K562 (cell line): ENCODE measurements at regions not wholly inside any gene's neighbourhood (a gene's known extent, or its start where the extent isn't known, plus 50 kb on each side); places are given as distances from the start of the nearest gene placed in this dataset.

Source experiments
- ATAC-seq: fragments of 200-7000 bp; cut with Tn5 transposase; 3 replicates; pipeline ENCODE4 v1.9.1; 2020; ENCODE audit warnings: moderate library complexity
- BruUV-seq: library from RNA; stranded (reverse); fragments of 400-500 nt; replicated peaks from 2 replicates; lab custom pipeline; 2021; lab: Mats Ljungman, UMichigan
- CTCF ChIA-PET: fragments of 300-600 bp; formaldehyde crosslinking; extraction: SDS; loops from one replicate; lab custom pipeline; 2021; ENCODE audit warnings: low intra/inter-chr PET ratio; lab: Yijun Ruan, JAX
- POLR2A ChIA-PET: fragments of 300-600, 350-650 bp; sonication (Branson Sonifier 250); formaldehyde crosslinking; extraction: SDS; loops from one replicate; lab custom pipeline; 2021; ENCODE audit warnings: antibody characterized with exemption, inconsistent platforms; lab: Yijun Ruan, JAX
- DNase-seq, 4 experiments: peaks; one replicate each; pipeline versions ENCODE4 v3.0.0 to v3.0.0-alpha.2; 2011 to 2018; ENCODE audit warnings: low spot score in 3 of 4, mixed read lengths in 3 of 4; ENCODE audit errors: extremely low read depth in 1 of 4
- FAIRE-seq: peaks from 2 replicates; lab custom pipeline; 2011; peaks lifted over from hg19 to GRCh38; lab: Jason Lieb, UNC
- H2AFZ ChIP-seq: 2 replicates; pipeline ENCODE4 v1.6.0; 2011; ENCODE audit warnings: low read depth, low read length, control low read depth, inconsistent platforms
- H3K27ac ChIP-seq: fragments of 200-600 bp; 3 replicates; pipeline ENCODE4 v1.8.0; 2011; ENCODE audit warnings: low read depth, mild to moderate bottlenecking, control low read depth, inconsistent platforms, low read length, moderate library complexity, mixed read lengths; ENCODE audit errors: extremely low read depth
- H3K27me3 ChIP-seq, 2 experiments: fragments of 300-600 bp in 1 of 2; 2 replicates in 1 of 2; 3 replicates in 1 of 2; pipeline versions ENCODE4 v1.6.0 to v1.8.0; 2011; ENCODE audit warnings: inconsistent platforms in 2 of 2, low read length in 2 of 2, mild to moderate bottlenecking in 1 of 2, mixed read lengths in 1 of 2, moderate library complexity in 1 of 2; ENCODE audit not compliant: control insufficient read depth in 2 of 2, insufficient read depth in 2 of 2
- H3K36me3 ChIP-seq: fragments of 300-600 bp; 3 replicates; pipeline ENCODE4 v1.8.0; 2011; ENCODE audit warnings: mild to moderate bottlenecking, low read length, inconsistent platforms; ENCODE audit not compliant: control insufficient read depth, insufficient read depth
- H3K4me1 ChIP-seq, 2 experiments: fragments of 200-600 bp in 1 of 2; replicated peaks in 1 of 2; 2 replicates in 1 of 2; 3 replicates in 1 of 2; pipeline versions ENCODE4 v1.5.1 to v1.8.0; 2011; ENCODE audit warnings: inconsistent platforms in 2 of 2, low read length in 2 of 2, mild to moderate bottlenecking in 1 of 2, mixed read lengths in 1 of 2, moderate library complexity in 1 of 2; ENCODE audit not compliant: control insufficient read depth in 2 of 2, insufficient read depth in 2 of 2
- H3K4me2 ChIP-seq: 2 replicates; pipeline ENCODE4 v1.6.1; 2011; ENCODE audit warnings: low read length, control low read depth, inconsistent platforms, mixed read lengths; ENCODE audit not compliant: insufficient read depth
- H3K4me3 ChIP-seq: fragments of 200-600 bp; sonication (generic), shearing (Covaris generic); 2 replicates; pipeline ENCODE4 v1.5.1; 2016; ENCODE audit warnings: control low read depth, inconsistent platforms
- H3K79me2 ChIP-seq: fragments of 200-600 bp; 3 replicates; pipeline ENCODE4 v1.8.0; 2011; ENCODE audit warnings: low read length, inconsistent platforms; ENCODE audit not compliant: control insufficient read depth, insufficient read depth
- H3K9ac ChIP-seq, 2 experiments: 2 replicates each; pipeline versions ENCODE4 v1.6.0 to v1.6.1; 2011; ENCODE audit warnings: low read depth in 2 of 2, low read length in 2 of 2, control low read depth in 1 of 2, inconsistent platforms in 1 of 2, mild to moderate bottlenecking in 1 of 2, mixed read lengths in 1 of 2; ENCODE audit not compliant: insufficient read depth in 1 of 2
- H3K9me1 ChIP-seq: one replicate; pipeline ENCODE4 v1.6.0; 2011; ENCODE audit warnings: inconsistent platforms, mild to moderate bottlenecking, low read length, moderate library complexity; ENCODE audit not compliant: control insufficient read depth, insufficient read depth
- H3K9me3 ChIP-seq: replicated peaks from 2 replicates; pipeline ENCODE4 v1.5.1; 2011; ENCODE audit warnings: low read depth, low read length, inconsistent platforms; ENCODE audit not compliant: control insufficient read depth, insufficient read depth
- H4K20me1 ChIP-seq: replicated peaks from 2 replicates; pipeline ENCODE4 v1.6.1; 2011; ENCODE audit warnings: low read length, inconsistent platforms, mixed read lengths; ENCODE audit not compliant: control insufficient read depth, insufficient read depth
- BACH1 ChIP-seq: fragments of 200-800 bp; sonication (Bioruptor generic); IDR thresholded peaks from 2 replicates; pipeline ENCODE4 v1.6.1; 2016; ENCODE audit warnings: missing genetic modification characterization, missing compliant biosample characterization
- CBX5 ChIP-seq: IDR thresholded peaks from 2 replicates; pipeline ENCODE4 v1.6.1; 2014; ENCODE audit warnings: low read depth, borderline replicate concordance
- CREBBP ChIP-seq: IDR thresholded peaks from one replicate; pipeline ENCODE4 v1.6.1; 2012; ENCODE audit warnings: low read depth, mild to moderate bottlenecking, control low read depth, inconsistent platforms, low read length
- NEUROD1 ChIP-seq: fragments of 150-350 bp; IDR thresholded peaks from 2 replicates; pipeline ENCODE4 v1.6.1; 2014; ENCODE audit warnings: borderline replicate concordance, low read length, low read depth; ENCODE audit not compliant: partially characterized antibody
- SAFB ChIP-seq: fragments of 200-400 bp; formaldehyde crosslinking; IDR thresholded peaks from 2 replicates; pipeline ENCODE4 v1.6.1; 2017; ENCODE audit warnings: low read depth, low read length, borderline replicate concordance
- SAP30 ChIP-seq: fragments of 200-600 bp; sonication (generic); IDR thresholded peaks from 2 replicates; pipeline ENCODE4 v1.6.1; 2012; ENCODE audit warnings: borderline replicate concordance, low read depth, mild to moderate bottlenecking, moderate library complexity, low read length, control low read depth, inconsistent platforms; ENCODE audit not compliant: insufficient read depth, poor library complexity, severe bottlenecking
- SIN3A ChIP-seq, 2 experiments: fragments of 150-350 bp in 1 of 2; IDR thresholded peaks; 2 replicates each; pipeline ENCODE4 v1.6.1; 2011 to 2016; ENCODE audit warnings: borderline replicate concordance in 2 of 2, low read depth in 2 of 2, low read length in 2 of 2, mild to moderate bottlenecking in 2 of 2, moderate library complexity in 2 of 2; ENCODE audit not compliant: control insufficient read depth in 1 of 2
- WGBS: fragments of 100-300 bp; shearing (Covaris generic); methylation state at CpG from one replicate; pipeline ENCODE4 v1.1.6; 2016; ENCODE audit warnings: low coverage, mixed read lengths; ENCODE audit not compliant: insufficient coverage; ENCODE audit errors: missing lambda C conversion rate; 5-methylcytosine and 5-hydroxymethylcytosine counted together
- in situ Hi-C: fragments of 300-500 bp; cut with MboI; formaldehyde crosslinking; loops from 4 replicates; pipeline ENCODE4 v1.15.0; 2018; ENCODE audit warnings: inconsistent platforms, mixed read lengths
- intact Hi-C: fragments of 100-400 bp; cut with micrococcal nuclease; formaldehyde crosslinking; loops from 2 replicates; pipeline ENCODE4 v1.14.2; 2022
- TF ChIP-seq, protein P1 (sequence below): sonication (generic); formaldehyde crosslinking; IDR thresholded peaks from 2 replicates; pipeline ENCODE4 v1.8.0; 2023; ENCODE audit warnings: missing genetic modification reagents, mild to moderate bottlenecking, borderline replicate concordance
- TF ChIP-seq, protein P2 (sequence below): sonication (generic); formaldehyde crosslinking; IDR thresholded peaks from 2 replicates; pipeline ENCODE4 v1.8.1; 2023; ENCODE audit warnings: mild to moderate bottlenecking, missing genetic modification reagents
- TF ChIP-seq, protein P3 (sequence below): fragments of 250-450 bp; sonication (Bioruptor Pico); IDR thresholded peaks from 2 replicates; pipeline ENCODE4 v1.6.1; 2021; ENCODE audit warnings: mild to moderate bottlenecking
- TF ChIP-seq, protein P4 (sequence below): fragments of 250-450 bp; sonication (Bioruptor Pico); IDR thresholded peaks from 2 replicates; pipeline ENCODE4 v1.5.0; 2020; ENCODE audit warnings: mild to moderate bottlenecking

DNA sequence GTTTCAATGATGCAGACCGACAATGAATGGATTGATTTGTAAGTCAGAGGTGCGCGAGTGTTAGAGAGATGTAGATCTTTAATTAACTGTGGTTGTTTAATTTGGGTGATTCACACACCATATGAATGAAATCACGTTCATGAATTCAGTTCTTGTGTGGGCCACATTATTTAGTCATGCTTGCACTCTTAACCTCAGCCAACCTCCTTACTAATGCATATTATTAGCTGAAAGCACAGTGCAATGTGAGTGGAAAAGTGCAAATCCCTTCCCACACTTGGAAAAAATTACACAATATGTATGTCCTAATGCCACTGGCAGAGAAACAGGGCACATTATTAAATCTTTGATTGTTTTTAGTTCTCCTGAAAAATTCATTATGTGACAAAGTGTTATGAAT lies 512.5 kb downstream of the BCKDHB start (continued):
- TF ChIP-seq, protein P1, sequence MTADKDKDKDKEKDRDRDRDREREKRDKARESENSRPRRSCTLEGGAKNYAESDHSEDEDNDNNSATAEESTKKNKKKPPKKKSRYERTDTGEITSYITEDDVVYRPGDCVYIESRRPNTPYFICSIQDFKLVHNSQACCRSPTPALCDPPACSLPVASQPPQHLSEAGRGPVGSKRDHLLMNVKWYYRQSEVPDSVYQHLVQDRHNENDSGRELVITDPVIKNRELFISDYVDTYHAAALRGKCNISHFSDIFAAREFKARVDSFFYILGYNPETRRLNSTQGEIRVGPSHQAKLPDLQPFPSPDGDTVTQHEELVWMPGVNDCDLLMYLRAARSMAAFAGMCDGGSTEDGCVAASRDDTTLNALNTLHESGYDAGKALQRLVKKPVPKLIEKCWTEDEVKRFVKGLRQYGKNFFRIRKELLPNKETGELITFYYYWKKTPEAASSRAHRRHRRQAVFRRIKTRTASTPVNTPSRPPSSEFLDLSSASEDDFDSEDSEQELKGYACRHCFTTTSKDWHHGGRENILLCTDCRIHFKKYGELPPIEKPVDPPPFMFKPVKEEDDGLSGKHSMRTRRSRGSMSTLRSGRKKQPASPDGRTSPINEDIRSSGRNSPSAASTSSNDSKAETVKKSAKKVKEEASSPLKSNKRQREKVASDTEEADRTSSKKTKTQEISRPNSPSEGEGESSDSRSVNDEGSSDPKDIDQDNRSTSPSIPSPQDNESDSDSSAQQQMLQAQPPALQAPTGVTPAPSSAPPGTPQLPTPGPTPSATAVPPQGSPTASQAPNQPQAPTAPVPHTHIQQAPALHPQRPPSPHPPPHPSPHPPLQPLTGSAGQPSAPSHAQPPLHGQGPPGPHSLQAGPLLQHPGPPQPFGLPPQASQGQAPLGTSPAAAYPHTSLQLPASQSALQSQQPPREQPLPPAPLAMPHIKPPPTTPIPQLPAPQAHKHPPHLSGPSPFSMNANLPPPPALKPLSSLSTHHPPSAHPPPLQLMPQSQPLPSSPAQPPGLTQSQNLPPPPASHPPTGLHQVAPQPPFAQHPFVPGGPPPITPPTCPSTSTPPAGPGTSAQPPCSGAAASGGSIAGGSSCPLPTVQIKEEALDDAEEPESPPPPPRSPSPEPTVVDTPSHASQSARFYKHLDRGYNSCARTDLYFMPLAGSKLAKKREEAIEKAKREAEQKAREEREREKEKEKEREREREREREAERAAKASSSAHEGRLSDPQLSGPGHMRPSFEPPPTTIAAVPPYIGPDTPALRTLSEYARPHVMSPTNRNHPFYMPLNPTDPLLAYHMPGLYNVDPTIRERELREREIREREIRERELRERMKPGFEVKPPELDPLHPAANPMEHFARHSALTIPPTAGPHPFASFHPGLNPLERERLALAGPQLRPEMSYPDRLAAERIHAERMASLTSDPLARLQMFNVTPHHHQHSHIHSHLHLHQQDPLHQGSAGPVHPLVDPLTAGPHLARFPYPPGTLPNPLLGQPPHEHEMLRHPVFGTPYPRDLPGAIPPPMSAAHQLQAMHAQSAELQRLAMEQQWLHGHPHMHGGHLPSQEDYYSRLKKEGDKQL (CRISPR knock-in tag) = no peak

DNA sequence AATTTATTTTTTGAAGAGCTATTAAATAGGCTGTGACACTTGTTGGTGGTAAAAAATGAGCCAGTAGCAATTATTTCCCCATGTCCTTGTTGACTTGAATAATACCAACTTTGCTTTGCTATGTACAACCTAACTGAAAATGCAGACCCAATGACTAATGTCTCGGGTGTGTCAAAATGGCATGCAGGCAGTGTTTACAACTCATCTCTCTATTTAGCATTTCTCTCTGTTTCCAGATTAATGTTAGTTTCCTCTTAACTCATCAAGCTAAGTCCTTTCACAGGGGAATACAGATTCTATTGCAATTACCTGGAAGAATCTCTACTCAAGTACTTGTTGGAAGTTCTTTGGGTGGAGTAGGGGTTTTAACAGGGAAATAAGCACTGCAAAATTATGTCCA lies 504.4 kb downstream of the BCKDHB start:
- WGBS = 0% methylated on average over 1 of the region's 1 CpG
- no peaks in the 10 kb centered on the region for H3K9me1 ChIP-seq
- H3K79me2 ChIP-seq = no peaks in the 10 kb centered on the region
- H3K36me3 ChIP-seq = no peaks in the 10 kb centered on the region
- no peaks in the 10 kb centered on the region for H3K27me3 ChIP-seq
- H3K4me1 ChIP-seq = no peaks in the 10 kb centered on the region
- ChIA-PET CTCF (no interaction called here), POLR2A (no interaction called here)
- no peak overlapping the region for H3K9ac ChIP-seq
- H3K4me3 ChIP-seq = no peak overlapping the region
- no peak overlapping the region for H3K27ac ChIP-seq
- H3K4me2 ChIP-seq = no peak overlapping the region
- no TSS peak for BruUV-seq
- ATAC-seq (no peak), FAIRE-seq (no peak), DNase-seq (no peak)
- intact Hi-C loops = no loop called here
- H4K20me1 ChIP-seq = no peaks in the 10 kb centered on the region
- no peaks in the 10 kb centered on the region for H3K9me3 ChIP-seq
- H2AFZ ChIP-seq = no peak overlapping the region
- in situ Hi-C loops = no loop called here
- TF ChIP-seq CREBBP (no peak), SAP30 (no peak), SAFB (no peak), SIN3A (IDR thresholded peaks at IDR 0.05; ENCODE audit: borderline replicate concordance in 2 of 2, control insufficient read depth in 1 of 2, low read depth in 2 of 2, low read length in 2 of 2) (no peak), BACH1 (tag) (no peak), NEUROD1 (no peak), CBX5 (no peak)
- TF ChIP-seq, protein P2, sequence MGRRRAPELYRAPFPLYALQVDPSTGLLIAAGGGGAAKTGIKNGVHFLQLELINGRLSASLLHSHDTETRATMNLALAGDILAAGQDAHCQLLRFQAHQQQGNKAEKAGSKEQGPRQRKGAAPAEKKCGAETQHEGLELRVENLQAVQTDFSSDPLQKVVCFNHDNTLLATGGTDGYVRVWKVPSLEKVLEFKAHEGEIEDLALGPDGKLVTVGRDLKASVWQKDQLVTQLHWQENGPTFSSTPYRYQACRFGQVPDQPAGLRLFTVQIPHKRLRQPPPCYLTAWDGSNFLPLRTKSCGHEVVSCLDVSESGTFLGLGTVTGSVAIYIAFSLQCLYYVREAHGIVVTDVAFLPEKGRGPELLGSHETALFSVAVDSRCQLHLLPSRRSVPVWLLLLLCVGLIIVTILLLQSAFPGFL (CRISPR knock-in tag) = no peak
- TF ChIP-seq, protein P3, sequence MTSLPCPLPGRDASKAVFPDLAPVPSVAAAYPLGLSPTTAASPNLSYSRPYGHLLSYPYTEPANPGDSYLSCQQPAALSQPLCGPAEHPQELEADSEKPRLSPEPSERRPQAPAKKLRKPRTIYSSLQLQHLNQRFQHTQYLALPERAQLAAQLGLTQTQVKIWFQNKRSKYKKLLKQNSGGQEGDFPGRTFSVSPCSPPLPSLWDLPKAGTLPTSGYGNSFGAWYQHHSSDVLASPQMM (CRISPR knock-in tag) = no peak
- TF ChIP-seq, protein P4, sequence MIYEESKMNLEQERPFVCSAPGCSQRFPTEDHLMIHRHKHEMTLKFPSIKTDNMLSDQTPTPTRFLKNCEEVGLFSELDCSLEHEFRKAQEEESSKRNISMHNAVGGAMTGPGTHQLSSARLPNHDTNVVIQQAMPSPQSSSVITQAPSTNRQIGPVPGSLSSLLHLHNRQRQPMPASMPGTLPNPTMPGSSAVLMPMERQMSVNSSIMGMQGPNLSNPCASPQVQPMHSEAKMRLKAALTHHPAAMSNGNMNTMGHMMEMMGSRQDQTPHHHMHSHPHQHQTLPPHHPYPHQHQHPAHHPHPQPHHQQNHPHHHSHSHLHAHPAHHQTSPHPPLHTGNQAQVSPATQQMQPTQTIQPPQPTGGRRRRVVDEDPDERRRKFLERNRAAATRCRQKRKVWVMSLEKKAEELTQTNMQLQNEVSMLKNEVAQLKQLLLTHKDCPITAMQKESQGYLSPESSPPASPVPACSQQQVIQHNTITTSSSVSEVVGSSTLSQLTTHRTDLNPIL (CRISPR knock-in tag) = no peak
